ENCODE measurements at regions not wholly inside any gene's neighbourhood (a gene's known extent, or its start where the extent isn't known, plus 50 kb on each side); places are given as distances from the start of the nearest gene placed in this dataset.
"Not testable (repeated sequence)": the region's sequence is repeated elsewhere in the genome, so short reads cannot be mapped to it uniquely, and the experiment has no call there.

GRCh38 chr20:26216025-26216424 is 519.4 kb upstream of the ZNF337 start:
- no peak for DNase-seq (ENCODE audit: low spot score)

- DNase-seq (ENCODE audit: low spot score) = no peak
These were observed 518.3 kb upstream of the ZNF337 start for GRCh38 chr20:26214991-26215390.

- DNase-seq (ENCODE audit: low spot score) = no peak
These were observed 512.7 kb upstream of the ZNF337 start for GRCh38 chr20:26209171-26209941.

GRCh38 chr20:26208296-26209091 is 511.8 kb upstream of the ZNF337 start:
- no peak for DNase-seq (ENCODE audit: low spot score)

GRCh38 chr20:26207967-26208295 is 511.3 kb upstream of the ZNF337 start:
- not testable (repeated sequence) for DNase-seq (ENCODE audit: low spot score)

GRCh38 chr20:26207237-26207966 is 510.7 kb upstream of the ZNF337 start:
- DNase-seq (ENCODE audit: low spot score) = no peak

- DNase-seq (ENCODE audit: low spot score) = no peak
These were observed 508.7 kb upstream of the ZNF337 start for GRCh38 chr20:26205350-26205749.

- DNase-seq (ENCODE audit: low spot score) = not testable (repeated sequence)
These were observed 504.4 kb upstream of the ZNF337 start for GRCh38 chr20:26201026-26201425.

- DNase-seq (ENCODE audit: low spot score) = not testable (repeated sequence)
These were observed 490.7 kb upstream of the ZNF337 start for GRCh38 chr20:26187329-26187728.

GRCh38 chr20:26183720-26184119 is 487.1 kb upstream of the ZNF337 start:
- DNase-seq (ENCODE audit: low spot score) = not testable (repeated sequence)

GRCh38 chr20:26181364-26181763 is 484.7 kb upstream of the ZNF337 start:
- not testable (repeated sequence) for DNase-seq (ENCODE audit: low spot score)

GRCh38 chr20:26171875-26172274 is 475.2 kb upstream of the ZNF337 start:
- not testable (repeated sequence) for DNase-seq (ENCODE audit: low spot score)

GRCh38 chr20:26169506-26169905 is 472.9 kb upstream of the ZNF337 start:
- DNase-seq (ENCODE audit: low spot score) = no peak

GRCh38 chr20:26167499-26167898 is 470.8 kb upstream of the ZNF337 start:
- DNase-seq (ENCODE audit: low spot score) = no peak

- no peak for DNase-seq (ENCODE audit: low spot score)
These were observed 467.2 kb upstream of the ZNF337 start for GRCh38 chr20:26163890-26164289.

GRCh38 chr20:26163151-26163550 is 466.5 kb upstream of the ZNF337 start:
- DNase-seq (ENCODE audit: low spot score) = not testable (repeated sequence)

- not testable (repeated sequence) for DNase-seq (ENCODE audit: low spot score)
These were observed 465.1 kb upstream of the ZNF337 start for GRCh38 chr20:26161741-26162140.

- not testable (repeated sequence) for DNase-seq (ENCODE audit: low spot score)
These were observed 464.3 kb upstream of the ZNF337 start for GRCh38 chr20:26160916-26161315.

GRCh38 chr20:26154224-26154623 is 457.6 kb upstream of the ZNF337 start:
- no peak for DNase-seq (ENCODE audit: low spot score)

GRCh38 chr20:26135325-26136110 is 438.9 kb upstream of the ZNF337 start:
- DNase-seq (ENCODE audit: low spot score) = no peak

- no peak for DNase-seq (ENCODE audit: low spot score)
These were observed 438.0 kb upstream of the ZNF337 start for GRCh38 chr20:26134606-26135005.

- DNase-seq (ENCODE audit: low spot score) = not testable (repeated sequence)
These were observed 437.1 kb upstream of the ZNF337 start for GRCh38 chr20:26133794-26134193.
